Fibroblast of pulmonary artery (primary cell): ENCODE measurements at regions not wholly inside any gene's neighbourhood (a gene's known extent, or its start where the extent isn't known, plus 50 kb on each side); places are given as distances from the start of the nearest gene placed in this dataset.

Experiments
- DNase-seq: peaks from one replicate; pipeline ENCODE4 v3.0.0-alpha.2; 2010; ENCODE audit warnings: low read depth
- H3K4me3 ChIP-seq: replicated peaks from 2 replicates; pipeline ENCODE4 v1.5.1; 2011; ENCODE audit warnings: low read depth, mild to moderate bottlenecking, control low read depth, low read length, moderate library complexity
- CTCF ChIP-seq: IDR thresholded peaks from 2 replicates; pipeline ENCODE4 v1.5.1; 2011; ENCODE audit warnings: mild to moderate bottlenecking, control low read depth, low read length, inconsistent platforms; ENCODE audit errors: missing control alignments

- DNase-seq = no peak
- TF ChIP-seq CTCF = no peak
- no peak overlapping the region for H3K4me3 ChIP-seq
Measured at GRCh38 chr2:117190856-117191559, 623.5 kb upstream of the DDX18 start.

GRCh38 chr2:117195381-117195780 lies 619.1 kb upstream of the DDX18 start:
- no peak for DNase-seq
- no peak for TF ChIP-seq CTCF
- no peak overlapping the region for H3K4me3 ChIP-seq

DNA sequence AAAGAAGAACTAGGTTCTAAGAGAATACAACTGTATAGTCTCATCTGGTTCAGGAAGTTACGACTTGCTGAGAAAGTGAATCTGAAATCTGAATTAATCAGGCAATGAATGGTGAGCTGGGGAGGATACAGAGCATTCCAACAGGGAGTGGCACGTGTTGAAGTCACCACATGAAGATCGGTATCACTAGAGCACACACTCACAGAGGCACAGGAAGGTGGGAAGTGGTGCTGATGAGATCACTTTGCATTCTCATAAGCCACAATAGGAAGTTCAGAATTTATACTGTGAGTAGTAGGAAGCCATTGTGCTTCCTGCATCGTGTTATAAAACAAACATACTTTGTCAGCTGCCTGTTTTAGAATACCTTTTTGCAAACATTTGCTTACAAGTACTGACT lies 615.0 kb upstream of the DDX18 start:
- TF ChIP-seq CTCF = no peak
- DNase-seq = no peak
- H3K4me3 ChIP-seq = no peak overlapping the region

DNA sequence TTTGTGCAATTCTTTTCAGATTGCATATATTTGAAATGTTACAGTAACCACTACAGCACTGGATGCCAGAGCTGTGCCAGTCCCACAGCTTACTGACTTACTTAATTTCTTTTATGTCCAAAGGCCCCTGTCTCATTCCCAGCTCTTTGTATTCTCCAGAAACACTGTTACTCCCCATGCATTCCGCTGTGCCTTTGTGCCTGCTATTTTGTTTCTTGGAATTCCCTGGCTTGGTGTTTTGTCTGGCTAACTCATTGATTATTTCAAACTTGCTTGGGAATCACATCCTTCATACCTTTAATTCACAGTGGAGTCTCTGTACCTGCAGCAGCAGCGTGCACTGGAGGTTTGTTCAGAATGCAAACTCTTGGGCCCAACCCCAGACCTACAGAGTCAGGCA lies 601.9 kb upstream of the DDX18 start:
- no peak for TF ChIP-seq CTCF
- H3K4me3 ChIP-seq = no peak overlapping the region
- no peak for DNase-seq

- no peak for DNase-seq
- TF ChIP-seq CTCF = no peak
- no peak overlapping the region for H3K4me3 ChIP-seq
Measured at GRCh38 chr2:117217145-117217544, 597.3 kb upstream of the DDX18 start.

DNA sequence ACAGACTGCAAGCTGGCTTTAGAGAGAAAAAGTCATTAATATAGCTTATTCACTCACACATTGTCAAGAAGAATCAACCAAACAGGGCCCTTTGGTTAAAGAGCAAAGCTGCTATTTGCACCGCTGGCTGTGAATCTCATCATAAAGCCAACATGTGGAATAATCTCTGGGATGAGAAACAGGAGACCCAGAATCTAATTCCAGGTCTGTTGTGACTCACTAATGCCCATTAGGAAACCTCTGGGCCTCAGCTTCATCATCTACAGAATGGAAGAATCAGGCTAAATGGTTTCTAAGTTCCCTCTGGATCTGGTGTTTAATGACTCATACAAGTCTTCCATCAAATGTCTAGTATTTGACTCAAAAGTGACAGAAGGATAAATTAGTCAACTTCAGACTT lies 591.7 kb upstream of the DDX18 start:
- TF ChIP-seq CTCF = no peak
- DNase-seq = no peak
- H3K4me3 ChIP-seq = no peak overlapping the region

- no peak overlapping the region for H3K4me3 ChIP-seq
Measured at GRCh38 chr2:117232305-117232704, 582.2 kb upstream of the DDX18 start.

More at GRCh38 chr2:117232305-117232704, 582.2 kb upstream of the DDX18 start:
- DNase-seq = no peak
- no peak for TF ChIP-seq CTCF
